Neural cell (in vitro differentiated cells): ENCODE measurements at regions not wholly inside any gene's neighbourhood (a gene's known extent, or its start where the extent isn't known, plus 50 kb on each side); places are given as distances from the start of the nearest gene placed in this dataset.
"Not testable (repeated sequence)": the region's sequence is repeated elsewhere in the genome, so short reads cannot be mapped to it uniquely, and the experiment has no call there.

Experiments
- H2AFZ ChIP-seq: fragments of 200-600, 300-800 bp; sonication (generic), shearing (Covaris generic); 2 replicates; pipeline ENCODE4 v1.6.0; 2014; ENCODE audit warnings: low read depth, mild to moderate bottlenecking, antibody characterized with exemption, low read length, moderate library complexity
- H3F3A ChIP-seq: fragments of 200-600 bp; shearing (Covaris generic); 2 replicates; pipeline ENCODE4 v1.6.1; 2016; ENCODE audit warnings: mild to moderate bottlenecking, moderate library complexity, mixed read lengths, antibody characterized with exemption, low read length; ENCODE audit not compliant: insufficient read depth, poor library complexity, severe bottlenecking
- H3K27ac ChIP-seq: fragments of 200-600, 300-800 bp; sonication (generic), shearing (Covaris generic); 2 replicates; pipeline ENCODE4 v1.5.1; 2014; ENCODE audit warnings: mild to moderate bottlenecking, low read length, moderate library complexity
- H3K27me3 ChIP-seq: fragments of 300-800, 200-600 bp; sonication (generic), shearing (Covaris generic); 2 replicates; pipeline ENCODE4 v1.6.0; 2014; ENCODE audit warnings: mild to moderate bottlenecking, low read depth, low read length, moderate library complexity; ENCODE audit not compliant: insufficient read depth
- H3K36me3 ChIP-seq: fragments of 300-800, 200-600 bp; sonication (generic), shearing (Covaris generic); 2 replicates; pipeline ENCODE4 v1.5.1; 2014; ENCODE audit warnings: mild to moderate bottlenecking, antibody characterized with exemption, low read length, moderate library complexity; ENCODE audit not compliant: insufficient read depth
- H3K4me2 ChIP-seq: fragments of 300-800, 200-600 bp; sonication (generic), shearing (Covaris generic); 2 replicates; pipeline ENCODE4 v1.6.0; 2014; ENCODE audit warnings: mild to moderate bottlenecking, low read length
- H3K4me3 ChIP-seq: fragments of 300-800, 200-600 bp; sonication (generic), shearing (Covaris generic); 2 replicates; pipeline ENCODE4 v1.5.1; 2014; ENCODE audit warnings: mild to moderate bottlenecking, low read length, moderate library complexity
- H3K79me2 ChIP-seq: fragments of 200-600 bp; shearing (Covaris generic); replicated peaks from 2 replicates; pipeline ENCODE4 v1.6.0; 2014; ENCODE audit warnings: mild to moderate bottlenecking, low read length, moderate library complexity; ENCODE audit not compliant: insufficient read depth
- H3K9ac ChIP-seq: fragments of 300-800, 200-600 bp; sonication (generic), shearing (Covaris generic); 2 replicates; pipeline ENCODE4 v1.6.1; 2016; ENCODE audit warnings: mild to moderate bottlenecking, low read length, mixed read lengths
- H3K9me2 ChIP-seq: fragments of 200-600 bp; shearing (Covaris generic); 2 replicates; pipeline ENCODE4 v1.6.1; 2016; ENCODE audit warnings: mild to moderate bottlenecking, low read length, mixed read lengths; ENCODE audit not compliant: insufficient read depth
- H3K9me3 ChIP-seq: fragments of 200-600, 300-800 bp; sonication (generic), shearing (Covaris generic); 2 replicates; pipeline ENCODE4 v1.6.1; 2016; ENCODE audit warnings: mild to moderate bottlenecking, mixed run types, low read length, moderate library complexity, mixed read lengths
- H4K20me1 ChIP-seq: fragments of 200-600 bp; shearing (Covaris generic); 2 replicates; pipeline ENCODE4 v1.6.1; 2016; ENCODE audit warnings: mild to moderate bottlenecking, mixed run types; ENCODE audit not compliant: insufficient read depth
- CTCF ChIP-seq: fragments of 450-650 bp; IDR thresholded peaks from 2 replicates; pipeline ENCODE4 v1.5.1; 2014; ENCODE audit warnings: antibody characterized with exemption, mild to moderate bottlenecking, moderate library complexity; ENCODE audit not compliant: poor library complexity, severe bottlenecking
- EP300 ChIP-seq: fragments of 450-650 bp; conservative IDR thresholded peaks from 2 replicates; pipeline ENCODE4 v1.6.1; 2014; ENCODE audit warnings: antibody characterized with exemption, mild to moderate bottlenecking, moderate library complexity; ENCODE audit not compliant: poor library complexity, severe bottlenecking
- EZH2 ChIP-seq: fragments of 200-600, 300-800 bp; shearing (Covaris generic), sonication (generic); IDR thresholded peaks from 2 replicates; pipeline ENCODE4 v1.6.1; 2014; ENCODE audit warnings: antibody characterized with exemption, low read length, borderline replicate concordance, mild to moderate bottlenecking; ENCODE audit not compliant: insufficient read depth, poor library complexity, severe bottlenecking
- MXI1 ChIP-seq: fragments of 450-650 bp; conservative IDR thresholded peaks from 2 replicates; pipeline ENCODE4 v1.6.1; 2014; ENCODE audit warnings: antibody characterized with exemption, mild to moderate bottlenecking; ENCODE audit not compliant: poor library complexity, severe bottlenecking
- POLR2AphosphoS5 ChIP-seq: IDR thresholded peaks from 2 replicates; pipeline ENCODE4 v1.6.1; 2012
- RAD21 ChIP-seq: fragments of 450-650 bp; conservative IDR thresholded peaks from 2 replicates; pipeline ENCODE4 v1.6.1; 2014; ENCODE audit warnings: antibody characterized with exemption, mild to moderate bottlenecking, moderate library complexity
- REST ChIP-seq: IDR thresholded peaks from 2 replicates; pipeline ENCODE4 v1.6.1; 2012; ENCODE audit warnings: borderline replicate concordance
- SMC3 ChIP-seq: fragments of 450-650 bp; conservative IDR thresholded peaks from 2 replicates; pipeline ENCODE4 v1.6.1; 2014; ENCODE audit warnings: antibody characterized with exemption, mild to moderate bottlenecking, moderate library complexity; ENCODE audit not compliant: poor library complexity
- TAF1 ChIP-seq: IDR thresholded peaks from 2 replicates; pipeline ENCODE4 v1.6.1; 2012; ENCODE audit warnings: low read depth

- TF ChIP-seq EP300: no peak
- TF ChIP-seq RAD21: no peak
- no peak for TF ChIP-seq TAF1
Measured at GRCh38 chr3:152688313-152688712, 146.6 kb upstream of the P2RY1 start (continued).

- H3K27me3 ChIP-seq, H3K36me3 ChIP-seq, H3K79me2 ChIP-seq, H2AFZ ChIP-seq, H3K9me2 ChIP-seq, H4K20me1 ChIP-seq, H3K9me3 ChIP-seq, H3K4me2 ChIP-seq, H3K27ac ChIP-seq, H3K9ac ChIP-seq, H3F3A ChIP-seq, H3K4me3 ChIP-seq: not testable (repeated sequence)
Measured at GRCh38 chr3:152692326-152692725, 142.6 kb upstream of the P2RY1 start.

- not testable (repeated sequence) for H3F3A ChIP-seq
Measured at GRCh38 chr3:152693521-152694250, 141.2 kb upstream of the P2RY1 start.

GRCh38 chr3:152695840-152696239 lies 139.1 kb upstream of the P2RY1 start:
- Histone ChIP-seq H3K9ac (no peak overlapping the region), H2AFZ (no peak overlapping the region), H3K4me2 (no peak overlapping the region), H3K4me3 (no peak overlapping the region), H3F3A (no peaks in the 10 kb centered on the region), H3K36me3 (no peaks in the 10 kb centered on the region), H3K27ac (no peak overlapping the region), H4K20me1 (no peaks in the 10 kb centered on the region), H3K27me3 (no peaks in the 10 kb centered on the region), H3K9me2 (no peaks in the 10 kb centered on the region), H3K9me3 (no peaks in the 10 kb centered on the region), H3K79me2 (no peaks in the 10 kb centered on the region)
- TF ChIP-seq EP300 (no peak), SMC3 (no peak), RAD21 (no peak), TAF1 (no peak), REST (no peak), CTCF (no peak), EZH2 (no peak), POLR2AphosphoS5 (no peak), MXI1 (no peak)

More at GRCh38 chr3:152693521-152694250, 141.2 kb upstream of the P2RY1 start:
- H3K36me3 ChIP-seq, H3K9me2 ChIP-seq, H2AFZ ChIP-seq, H3K27me3 ChIP-seq, H4K20me1 ChIP-seq, H3K4me2 ChIP-seq, H3K9ac ChIP-seq, H3K79me2 ChIP-seq, H3K4me3 ChIP-seq, H3K27ac ChIP-seq, H3K9me3 ChIP-seq: not testable (repeated sequence)
